NCI-H524 (cell line): ENCODE measurements at regions not wholly inside any gene's neighbourhood (a gene's known extent, or its start where the extent isn't known, plus 50 kb on each side); places are given as distances from the start of the nearest gene placed in this dataset.

ENCODE experiments used
- DNase-seq, 2 experiments: peaks; one replicate each; lab custom pipeline; 2025; lab: John Stamatoyannopoulos, UW

- DNase-seq = no peak
These were observed 92.6 kb downstream of the TTC32 start for GRCh38 chr2:19809206-19809605.

GRCh38 chr2:19807866-19808265, 93.9 kb downstream of the TTC32 start:
- DNase-seq = no peak

- DNase-seq = no peak
These were observed 94.4 kb downstream of the TTC32 start for GRCh38 chr2:19807346-19807745.

GRCh38 chr2:19806591-19806990, 95.2 kb downstream of the TTC32 start:
- DNase-seq = peak; percentile 70 to 87

- peak in 1 of 2 experiments; percentile 20 for DNase-seq
These were observed 95.7 kb downstream of the TTC32 start for GRCh38 chr2:19806131-19806530.

- DNase-seq = no peak
These were observed 96.5 kb downstream of the TTC32 start for GRCh38 chr2:19805266-19805665.

GRCh38 chr2:19804639-19805260, 97.0 kb downstream of the TTC32 start:
- DNase-seq = no peak

- peak in 1 of 2 experiments; percentile 31 for DNase-seq
These were observed 99.5 kb downstream of the TTC32 start for GRCh38 chr2:19802086-19802841.

GRCh38 chr2:19801367-19802080, 100.3 kb downstream of the TTC32 start:
- DNase-seq = no peak

GRCh38 chr2:19800796-19801195, 101.0 kb downstream of the TTC32 start:
- DNase-seq = no peak

GRCh38 chr2:19799881-19800780, 101.7 kb downstream of the TTC32 start:
- DNase-seq = no peak

- no peak for DNase-seq
These were observed 103.9 kb downstream of the TTC32 start for GRCh38 chr2:19797871-19798270.

GRCh38 chr2:19797243-19797810, 104.5 kb downstream of the TTC32 start:
- no peak for DNase-seq

- no peak for DNase-seq
These were observed 105.6 kb downstream of the TTC32 start for GRCh38 chr2:19796035-19796695.

GRCh38 chr2:19793132-19793750, 108.5 kb downstream of the TTC32 start:
- DNase-seq = no peak

GRCh38 chr2:19790291-19790690, 111.5 kb downstream of the TTC32 start:
- DNase-seq = no peak

GRCh38 chr2:19787134-19787533, 114.6 kb downstream of the TTC32 start:
- DNase-seq = no peak

GRCh38 chr2:19786408-19787058, 115.2 kb downstream of the TTC32 start:
- DNase-seq = no peak

- DNase-seq = no peak
These were observed 115.9 kb downstream of the TTC32 start for GRCh38 chr2:19785867-19786266.

GRCh38 chr2:19785447-19785846, 116.3 kb downstream of the TTC32 start:
- DNase-seq = no peak
